ENCODE measurements at regions not wholly inside any gene's neighbourhood (a gene's known extent, or its start where the extent isn't known, plus 50 kb on each side); places are given as distances from the start of the nearest gene placed in this dataset.
A peak's percentile ranks its signal among the peaks of the same experiment; 100 is the strongest.
"Not testable (repeated sequence)": the region's sequence is repeated elsewhere in the genome, so short reads cannot be mapped to it uniquely, and the experiment has no call there.

GRCh38 chr3:40731445-40731844, 206.7 kb downstream of the ZNF621 start:
- DNase-seq (no peak), ATAC-seq (no peak)
- intact Hi-C loops (cut with micrococcal nuclease), result no loop called here

GRCh38 chr3:40736943-40737342, 212.2 kb downstream of the ZNF621 start:
- DNase-seq, result no peak
- intact Hi-C loops (cut with micrococcal nuclease), result no loop called here
- ATAC-seq, result no peak

GRCh38 chr3:40737343-40737742, 212.6 kb downstream of the ZNF621 start:
- DNase-seq, result no peak
- intact Hi-C loops (cut with micrococcal nuclease), result no loop called here
- no peak for ATAC-seq

GRCh38 chr3:40739971-40740370, 215.2 kb downstream of the ZNF621 start:
- ATAC-seq, result no peak
- DNase-seq, result no peak
- intact Hi-C loops (cut with micrococcal nuclease), result no loop called here

GRCh38 chr3:40741729-40742128, 217.0 kb downstream of the ZNF621 start:
- intact Hi-C loops (cut with micrococcal nuclease), result no loop called here
- ATAC-seq (peak; percentile 94), DNase-seq (no peak)

GRCh38 chr3:40745381-40746106, 220.8 kb downstream of the ZNF621 start:
- intact Hi-C loops (cut with micrococcal nuclease), result no loop called here
- DNase-seq (no peak), ATAC-seq (peak; percentile 66)

- ATAC-seq, result no peak
- no peak for DNase-seq
- intact Hi-C loops (cut with micrococcal nuclease), result no loop called here
Measured at GRCh38 chr3:40751666-40752065, 226.9 kb downstream of the ZNF621 start.

GRCh38 chr3:40752492-40752891, 227.7 kb downstream of the ZNF621 start:
- intact Hi-C loops (cut with micrococcal nuclease), result no loop called here
- DNase-seq, result no peak
- no peak for ATAC-seq

- ATAC-seq (no peak), DNase-seq (no peak)
- intact Hi-C loops (cut with micrococcal nuclease), result no loop called here
Measured at GRCh38 chr3:40753291-40753770, 228.6 kb downstream of the ZNF621 start.

- intact Hi-C loops (cut with micrococcal nuclease), result no loop called here
- DNase-seq, result no peak
- no peak for ATAC-seq
Measured at GRCh38 chr3:40753951-40754350, 229.2 kb downstream of the ZNF621 start.

- no peak for ATAC-seq
Measured at GRCh38 chr3:40754994-40755393, 230.2 kb downstream of the ZNF621 start.

GRCh38 chr3:40756500-40756899, 231.7 kb downstream of the ZNF621 start:
- intact Hi-C loops (cut with micrococcal nuclease), result no loop called here
- no peak for DNase-seq
- ATAC-seq, result no peak

More at GRCh38 chr3:40754994-40755393, 230.2 kb downstream of the ZNF621 start:
- intact Hi-C loops (cut with micrococcal nuclease), result no loop called here
- no peak for DNase-seq

GRCh38 chr3:40762771-40763170, 238.0 kb downstream of the ZNF621 start:
- DNase-seq; ATAC-seq; intact Hi-C loops (cut with micrococcal nuclease): not testable (repeated sequence)

- intact Hi-C loops (cut with micrococcal nuclease), result no loop called here
- ATAC-seq (no peak), DNase-seq (no peak)
Measured at GRCh38 chr3:40763807-40764206, 239.0 kb downstream of the ZNF621 start.

- intact Hi-C loops (cut with micrococcal nuclease), result no loop called here
- no peak for ATAC-seq
- no peak for DNase-seq
Measured at GRCh38 chr3:40764747-40765146, 240.0 kb downstream of the ZNF621 start.

- no peak for DNase-seq
- ATAC-seq, result peak; percentile 95
- intact Hi-C loops (cut with micrococcal nuclease), result no loop called here
Measured at GRCh38 chr3:40765884-40766283, 241.1 kb downstream of the ZNF621 start.

GRCh38 chr3:40766396-40766795, 241.6 kb downstream of the ZNF621 start:
- intact Hi-C loops (cut with micrococcal nuclease), result no loop called here
- ATAC-seq (no peak), DNase-seq (no peak)

GRCh38 chr3:40768046-40768445, 243.3 kb downstream of the ZNF621 start:
- ATAC-seq (no peak), DNase-seq (no peak)
- intact Hi-C loops (cut with micrococcal nuclease), result no loop called here

- intact Hi-C loops (cut with micrococcal nuclease), result no loop called here
- ATAC-seq, result no peak
- DNase-seq, result no peak
Measured at GRCh38 chr3:40768536-40768935, 243.8 kb downstream of the ZNF621 start.

- ATAC-seq (peak; percentile 43), DNase-seq (no peak)
- intact Hi-C loops (cut with micrococcal nuclease), result no loop called here
Measured at GRCh38 chr3:40770061-40770460, 245.3 kb downstream of the ZNF621 start.

GRCh38 chr3:40771112-40771511, 246.4 kb downstream of the ZNF621 start:
- peak; percentile 32 for ATAC-seq
- DNase-seq, result no peak
- intact Hi-C loops (cut with micrococcal nuclease), result no loop called here

Data from left ventricle myocardium superior (tissue), 1 donor.